Loucy (cell line): ENCODE measurements at regions not wholly inside any gene's neighbourhood (a gene's known extent, or its start where the extent isn't known, plus 50 kb on each side); places are given as distances from the start of the nearest gene placed in this dataset.

Source experiments
- CTCF ChIP-seq: fragments of 200-600 bp; sonication (generic); conservative IDR thresholded peaks from 2 replicates; pipeline ENCODE4 v1.5.1; 2014; ENCODE audit warnings: mild to moderate bottlenecking, antibody characterized with exemption, low read length
- EZH2phosphoT487 ChIP-seq: fragments of 200-600 bp; IDR thresholded peaks from 2 replicates; pipeline ENCODE4 v1.6.1; 2018; ENCODE audit warnings: antibody characterized with exemption, mild to moderate bottlenecking, moderate library complexity, borderline replicate concordance

GRCh38 chr18:64380117-64380516 lies 231.2 kb upstream of the LINC00305 start:
- no peak for TF ChIP-seq CTCF
- no peak for TF ChIP-seq EZH2phosphoT487
